GM23338 (cell line): ENCODE measurements at regions not wholly inside any gene's neighbourhood (a gene's known extent, or its start where the extent isn't known, plus 50 kb on each side); places are given as distances from the start of the nearest gene placed in this dataset.

Experiments
- ATAC-seq: fragments of 200-7000 bp; cut with Tn5 transposase; 3 replicates; pipeline ENCODE4 v1.9.1; 2020
- DNase-seq: peaks from one replicate; pipeline ENCODE4 v3.0.0-alpha.2; 2015; ENCODE audit warnings: low spot score
- H2AFZ ChIP-seq: fragments of 200-600 bp; sonication (generic); 2 replicates; pipeline ENCODE4 v1.8.0; 2016; ENCODE audit warnings: antibody characterized with exemption, mild to moderate bottlenecking, moderate library complexity
- H3F3A ChIP-seq: fragments of 200-600 bp; sonication (generic); replicated peaks from 2 replicates; pipeline ENCODE4 v1.8.0; 2017; ENCODE audit warnings: antibody characterized with exemption, mixed run types, low read depth
- H3K27ac ChIP-seq: fragments of 200-600 bp; sonication (generic); 2 replicates; pipeline ENCODE4 v1.6.1; 2016; ENCODE audit warnings: low read depth
- H3K27me3 ChIP-seq: fragments of 200-600 bp; sonication (generic); 2 replicates; pipeline ENCODE4 v1.8.0; 2016; ENCODE audit warnings: mild to moderate bottlenecking, mixed run types, moderate library complexity; ENCODE audit not compliant: insufficient read depth
- H3K36me3 ChIP-seq: fragments of 200-600 bp; sonication (generic); 2 replicates; pipeline ENCODE4 v1.8.0; 2016; ENCODE audit warnings: mild to moderate bottlenecking; ENCODE audit not compliant: insufficient read depth
- H3K4me1 ChIP-seq: fragments of 200-600 bp; sonication (generic); 2 replicates; pipeline ENCODE4 v1.8.0; 2016; ENCODE audit warnings: mild to moderate bottlenecking, moderate library complexity; ENCODE audit not compliant: insufficient read depth
- H3K4me2 ChIP-seq: fragments of 200-600 bp; sonication (generic); 2 replicates; pipeline ENCODE4 v1.7.1; 2017; ENCODE audit warnings: mixed run types
- H3K4me3 ChIP-seq: fragments of 200-600 bp; sonication (generic); 2 replicates; pipeline ENCODE4 v1.6.1; 2016; ENCODE audit warnings: mixed run types
- H3K79me2 ChIP-seq: fragments of 200-600 bp; sonication (generic); replicated peaks from 2 replicates; pipeline ENCODE4 v1.8.0; 2017; ENCODE audit warnings: mild to moderate bottlenecking; ENCODE audit not compliant: insufficient read depth
- H3K9me2 ChIP-seq: fragments of 200-600 bp; sonication (generic); 2 replicates; pipeline ENCODE4 v1.8.0; 2017; ENCODE audit not compliant: insufficient read depth
- H4K20me1 ChIP-seq: fragments of 200-600 bp; sonication (generic); replicated peaks from 2 replicates; pipeline ENCODE4 v1.8.0; 2017; ENCODE audit warnings: mild to moderate bottlenecking; ENCODE audit not compliant: insufficient read depth
- H3K27ac Mint-ChIP-seq: 2 replicates; pipeline ENCODE4 v1.8.0; 2020; ENCODE audit warnings: inconsistent platforms, mild to moderate bottlenecking, moderate library complexity, mixed read lengths
- H3K27me3 Mint-ChIP-seq: 3 replicates; pipeline ENCODE4 v1.8.0; 2022; ENCODE audit warnings: low read depth, mild to moderate bottlenecking, moderate library complexity, mixed read lengths, inconsistent platforms; ENCODE audit not compliant: insufficient read depth, poor library complexity
- H3K36me3 Mint-ChIP-seq: 3 replicates; pipeline ENCODE4 v1.8.0; 2021; ENCODE audit warnings: low read depth, mild to moderate bottlenecking, inconsistent platforms, moderate library complexity, mixed read lengths
- H3K4me1 Mint-ChIP-seq: 3 replicates; pipeline ENCODE4 v1.8.0; 2020; ENCODE audit warnings: mild to moderate bottlenecking, inconsistent platforms, mixed read lengths
- H3K4me3 Mint-ChIP-seq: 3 replicates; pipeline ENCODE4 v1.8.0; 2021; ENCODE audit warnings: moderate library complexity, mild to moderate bottlenecking, inconsistent platforms, mixed read lengths
- H3K9me3 Mint-ChIP-seq: 3 replicates; pipeline ENCODE4 v1.8.0; 2020; ENCODE audit warnings: moderate library complexity, mild to moderate bottlenecking, inconsistent platforms, mixed read lengths
- CREB1 ChIP-seq: fragments of 250-450 bp; sonication (Bioruptor Pico); IDR thresholded peaks from 2 replicates; pipeline ENCODE4 v1.5.0; 2020; ENCODE audit warnings: low read depth, mild to moderate bottlenecking, moderate library complexity
- CTCF ChIP-seq, 2 experiments: fragments of 200-600 bp in 1 of 2; sonication (generic) in 1 of 2; conservative IDR thresholded peaks; 2 replicates each; pipeline versions ENCODE4 v1.5.1 to v1.6.1; 2016 to 2017; ENCODE audit warnings: antibody characterized with exemption in 2 of 2, low read depth in 2 of 2, mild to moderate bottlenecking in 2 of 2, moderate library complexity in 1 of 2
- ETS1 ChIP-seq: IDR thresholded peaks from 2 replicates; pipeline ENCODE4 v1.6.1; 2016; ENCODE audit warnings: antibody characterized with exemption
- EZH2 ChIP-seq: fragments of 200-600 bp; sonication (generic); IDR thresholded peaks from one replicate; pipeline ENCODE4 v1.8.0; 2017; ENCODE audit warnings: antibody characterized with exemption, mild to moderate bottlenecking, low read depth; ENCODE audit not compliant: unreplicated experiment
- EZH2phosphoT487 ChIP-seq: fragments of 200-600 bp; sonication (generic); IDR thresholded peaks from one replicate; pipeline ENCODE4 v1.8.1; 2018; ENCODE audit warnings: antibody characterized with exemption; ENCODE audit not compliant: unreplicated experiment
- JUNB ChIP-seq: IDR thresholded peaks from one replicate; pipeline ENCODE4 v1.6.1; 2016; ENCODE audit warnings: antibody characterized with exemption; ENCODE audit not compliant: unreplicated experiment
- NANOG ChIP-seq: IDR thresholded peaks from 2 replicates; pipeline ENCODE4 v1.6.1; 2016; ENCODE audit warnings: antibody characterized with exemption, borderline replicate concordance
- POLR2AphosphoS5 ChIP-seq: IDR thresholded peaks from 2 replicates; pipeline ENCODE4 v1.6.1; 2016; ENCODE audit warnings: antibody characterized with exemption, low read depth
- REST ChIP-seq: IDR thresholded peaks from one replicate; pipeline ENCODE4 v1.6.1; 2018; ENCODE audit warnings: antibody characterized with exemption; ENCODE audit not compliant: unreplicated experiment
- STAT1 ChIP-seq: IDR thresholded peaks from one replicate; pipeline ENCODE4 v1.6.1; 2016; ENCODE audit warnings: antibody characterized with exemption; ENCODE audit not compliant: unreplicated experiment
- ZNF114 ChIP-seq: fragments of 250-450 bp; sonication (Bioruptor Pico); IDR thresholded peaks from 2 replicates; pipeline ENCODE4 v1.5.0; 2020; ENCODE audit warnings: mild to moderate bottlenecking, moderate library complexity
- ZNF331 ChIP-seq: fragments of 250-450 bp; sonication (Bioruptor Pico); IDR thresholded peaks from 2 replicates; pipeline ENCODE4 v1.5.0; 2020; ENCODE audit warnings: low read depth, mild to moderate bottlenecking, moderate library complexity
- ZNF462 ChIP-seq: fragments of 250-450 bp; sonication (Bioruptor Pico); IDR thresholded peaks from 2 replicates; pipeline ENCODE4 v1.5.0; 2020; ENCODE audit warnings: mild to moderate bottlenecking, moderate library complexity

- TF ChIP-seq REST = no peak
- TF ChIP-seq JUNB = no peak
- no peak for TF ChIP-seq ETS1
- TF ChIP-seq ZNF331 = no peak
- TF ChIP-seq EZH2 = no peak
- no peak for TF ChIP-seq CTCF (conservative IDR thresholded peaks at IDR 0.05; ENCODE audit: low read depth in 2 of 2)
- no peak for TF ChIP-seq STAT1
- no peak for TF ChIP-seq EZH2phosphoT487
- TF ChIP-seq NANOG = no peak
- no peak for TF ChIP-seq ZNF114 (CRISPR knock-in tag)
- no peak for TF ChIP-seq CREB1 (CRISPR knock-in tag)
- no peak for TF ChIP-seq POLR2AphosphoS5
- TF ChIP-seq ZNF462 (CRISPR knock-in tag) = no peak
- no peaks in the 10 kb centered on the region for H3K36me3 Mint-ChIP-seq
- Histone ChIP-seq H3F3A (no peaks in the 10 kb centered on the region), H3K4me3 (no peak overlapping the region), H3K4me1 (no peaks in the 10 kb centered on the region), H3K36me3 (no peaks in the 10 kb centered on the region), H3K4me2 (no peak overlapping the region), H3K9me2 (peaks cover 6% of the 10 kb centered on the region; the same call in 1 of the 2 replicates), H4K20me1 (no peaks in the 10 kb centered on the region), H2AFZ (no peak overlapping the region), H3K79me2 (no peaks in the 10 kb centered on the region), H3K27ac (no peak overlapping the region), H3K27me3 (no peaks in the 10 kb centered on the region)
- no peak overlapping the region for H3K4me3 Mint-ChIP-seq
- DNase-seq (no peak), ATAC-seq (no peak)
- no peak overlapping the region for H3K27ac Mint-ChIP-seq
- no peaks in the 10 kb centered on the region for H3K9me3 Mint-ChIP-seq
- H3K27me3 Mint-ChIP-seq = no peaks in the 10 kb centered on the region
- peaks cover 19% of the 10 kb centered on the region for H3K4me1 Mint-ChIP-seq
Measured at GRCh38 chr12:43107026-43107775, 444.8 kb downstream of the ADAMTS20 start.
